Fibroblast of upper back skin (primary cell): ENCODE measurements at regions not wholly inside any gene's neighbourhood (a gene's known extent, or its start where the extent isn't known, plus 50 kb on each side); places are given as distances from the start of the nearest gene placed in this dataset.

Source experiments
- DNase-seq: peaks from one replicate; pipeline ENCODE4 v3.0.0-alpha.2; 2013

DNA sequence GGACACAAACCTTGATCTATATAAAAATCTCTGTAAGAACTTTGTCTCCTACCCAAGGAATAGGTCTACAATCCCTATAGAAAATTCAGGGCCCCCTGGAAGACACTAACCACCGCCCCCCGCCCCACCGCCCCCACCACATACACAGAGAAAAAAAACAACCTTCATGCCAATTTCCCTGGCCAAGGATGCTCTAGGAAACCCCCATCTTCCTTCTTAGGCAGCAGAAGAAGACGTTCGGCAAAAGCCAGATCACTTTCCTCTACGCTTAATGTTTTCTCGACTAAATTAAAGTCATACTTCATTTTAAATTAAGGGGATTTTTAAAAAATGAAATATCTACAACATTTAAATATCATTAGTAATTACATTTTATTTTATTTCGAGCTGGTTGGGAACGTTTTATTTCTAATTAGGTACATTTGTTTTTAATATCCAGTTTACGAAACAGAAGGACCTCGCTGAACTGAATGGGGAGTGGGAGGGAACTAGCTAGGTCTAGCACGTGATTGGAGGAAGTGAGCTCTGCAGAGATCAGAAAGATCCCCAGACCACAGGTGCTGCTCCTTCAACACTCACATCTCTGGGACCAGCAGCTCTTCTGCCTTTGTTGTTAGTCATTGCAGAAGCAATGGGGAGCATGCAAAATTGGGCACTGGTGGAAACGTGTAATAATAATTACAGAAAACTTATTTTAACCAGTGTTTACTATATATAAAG is 472.3 kb downstream of the MN1 start:
- DNase-seq, result no peak

DNA sequence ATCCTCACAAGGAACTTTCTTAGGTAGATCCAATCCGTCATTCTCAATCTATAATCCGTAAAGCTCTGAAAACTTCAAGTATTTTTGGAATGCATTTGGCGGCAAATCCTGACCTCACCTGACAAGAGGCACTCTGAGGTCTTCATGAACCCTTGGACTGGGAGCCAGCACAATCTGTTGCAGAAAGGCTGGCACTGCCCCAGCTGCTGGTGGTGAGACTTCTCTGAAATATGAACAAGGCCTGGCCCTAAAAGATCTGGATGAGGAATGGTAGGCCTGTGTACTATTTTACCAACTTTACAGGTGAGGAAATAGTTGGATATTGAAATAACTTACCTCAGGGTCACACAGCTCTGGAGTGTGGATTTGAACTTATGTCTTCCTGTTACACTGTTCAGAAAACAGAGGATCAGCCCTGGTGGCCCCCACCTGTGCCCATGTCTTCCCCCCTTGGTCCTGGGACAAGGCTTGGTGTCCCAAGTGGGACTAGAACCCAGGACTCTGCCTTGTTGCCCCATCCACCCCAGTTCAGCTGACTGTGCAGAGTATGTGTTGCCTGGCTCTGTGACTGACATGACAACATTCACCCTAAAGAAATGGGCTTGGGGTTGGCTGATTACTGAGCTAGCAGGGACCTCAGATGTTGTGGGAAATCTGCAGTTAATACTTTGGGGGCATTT is 471.4 kb downstream of the MN1 start:
- no peak for DNase-seq

DNA sequence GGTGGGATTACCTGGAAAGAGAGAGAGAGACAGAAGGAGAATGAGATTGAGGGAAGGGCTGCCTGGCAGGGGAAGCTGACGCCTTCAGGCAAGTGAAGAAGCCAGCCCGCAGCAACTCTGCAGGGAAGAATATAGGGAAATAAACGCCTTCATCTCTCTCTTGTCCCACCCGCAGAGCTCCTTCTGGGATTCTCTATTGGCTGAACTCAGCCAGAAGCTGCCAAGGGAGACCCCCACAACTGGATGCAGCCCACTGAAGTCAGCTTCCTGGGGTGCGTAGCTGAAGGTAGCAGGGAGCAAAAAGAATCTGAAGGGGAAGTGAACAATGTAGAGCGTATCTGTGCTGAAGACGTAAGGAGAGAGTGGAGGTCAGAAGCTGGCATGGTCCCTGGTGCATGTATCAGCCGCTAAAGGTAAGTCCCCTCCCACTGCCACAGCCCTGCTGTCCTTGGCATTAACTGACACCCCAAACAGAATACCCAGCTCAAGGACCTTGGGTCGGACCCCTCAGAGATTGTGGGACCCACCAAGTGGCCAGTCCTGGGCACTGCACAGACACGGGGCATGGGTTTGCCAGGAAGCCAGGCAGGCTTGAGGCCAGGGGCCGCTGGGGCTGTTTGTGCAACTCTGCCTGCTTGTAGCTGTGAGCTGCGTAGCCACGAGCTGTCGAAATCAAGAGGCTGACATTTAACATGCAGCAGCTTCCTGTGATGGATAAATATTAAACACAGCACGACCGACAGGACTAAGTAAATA is 469.9 kb downstream of the MN1 start:
- DNase-seq, result peak; percentile 59

DNA sequence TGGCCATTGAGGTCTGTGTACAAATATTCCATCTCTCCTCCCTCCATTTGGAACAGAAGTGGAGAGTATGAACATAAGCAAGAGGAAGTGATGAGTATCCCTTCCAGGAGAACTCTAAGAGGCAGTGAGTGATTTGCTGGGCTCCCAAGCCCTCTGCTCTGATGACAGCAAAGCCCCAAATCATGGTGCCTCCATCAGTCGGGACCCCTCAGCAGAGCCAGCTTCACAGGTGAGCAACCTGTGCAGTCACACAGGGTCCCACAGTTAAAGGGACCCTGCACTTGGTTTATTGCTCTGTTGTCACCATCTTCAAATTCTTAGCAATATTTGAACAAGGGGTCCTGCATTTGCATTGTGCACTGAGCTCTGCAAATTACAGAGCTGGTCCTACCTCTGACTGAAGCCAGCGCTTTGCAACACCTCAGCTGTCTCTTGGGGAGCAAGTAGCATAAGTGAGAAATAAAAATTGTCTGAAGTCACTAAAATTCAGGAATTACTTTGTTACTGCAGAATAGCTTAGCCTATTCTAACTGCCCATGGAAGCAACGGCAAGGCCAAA is 466.4 kb downstream of the MN1 start:
- DNase-seq, result no peak

DNA sequence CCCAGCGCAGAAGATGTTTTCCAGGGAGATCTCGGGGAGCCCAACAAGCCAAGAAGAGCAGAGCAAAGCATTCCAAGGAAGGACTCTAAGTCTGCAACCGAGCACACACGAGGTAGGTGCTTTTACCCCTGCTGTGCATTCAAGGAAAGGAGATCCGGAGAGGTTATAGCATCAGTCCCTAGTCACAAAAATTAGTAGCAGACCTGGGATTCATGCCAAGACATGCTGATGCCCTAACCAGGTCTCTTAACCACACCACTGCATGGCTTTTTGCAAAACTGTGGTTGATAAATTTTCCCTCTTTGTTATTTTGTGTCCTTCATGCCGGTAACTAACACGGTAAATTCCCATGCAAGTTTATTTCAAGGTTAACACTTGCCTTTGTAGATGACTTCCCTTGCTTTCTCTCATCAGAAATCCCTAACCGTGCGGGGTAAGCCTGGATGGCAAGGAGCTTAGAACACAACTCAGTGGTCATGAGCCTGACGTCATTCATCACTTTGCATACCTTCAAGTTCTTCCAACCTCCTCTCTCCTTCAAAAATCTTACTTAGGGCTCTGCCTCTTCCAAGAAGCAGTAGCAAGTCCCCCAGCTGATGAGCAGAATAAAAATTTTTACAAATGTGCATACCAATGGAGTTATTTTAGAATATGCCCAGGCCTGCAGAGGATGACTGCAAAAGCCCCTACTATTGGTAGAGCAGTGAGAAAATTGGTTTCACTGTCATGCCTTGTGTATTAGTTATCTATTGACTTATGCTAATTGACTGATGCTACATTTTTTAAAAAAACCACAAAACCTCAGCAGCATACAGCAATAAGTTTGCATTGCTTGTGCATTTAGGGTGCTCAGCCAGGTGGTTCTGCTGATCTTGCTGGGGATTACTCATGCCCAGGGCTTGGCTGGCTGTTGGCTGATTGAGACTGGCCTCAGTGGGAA is 465.1 kb downstream of the MN1 start:
- DNase-seq, result peak; percentile 94

DNA sequence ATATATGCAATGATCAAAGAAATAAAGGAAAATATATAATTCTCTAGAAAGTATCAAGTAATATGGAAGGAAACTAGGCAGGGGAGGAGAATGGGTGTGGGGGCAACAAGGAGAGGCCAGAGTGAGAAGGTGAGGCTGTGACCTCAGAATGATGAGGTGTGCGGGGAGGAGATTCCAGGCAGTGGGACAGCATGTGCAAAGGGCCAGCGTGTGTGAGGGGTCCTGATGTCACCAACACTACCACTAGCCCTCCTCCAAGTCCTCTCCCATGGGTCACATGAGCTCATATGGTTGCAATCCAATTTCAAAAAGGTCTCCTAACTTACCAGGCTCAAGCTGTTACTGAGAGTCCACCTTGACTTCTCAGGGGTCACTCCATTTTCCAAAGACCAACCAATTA is 463.9 kb downstream of the MN1 start:
- no peak for DNase-seq

DNA sequence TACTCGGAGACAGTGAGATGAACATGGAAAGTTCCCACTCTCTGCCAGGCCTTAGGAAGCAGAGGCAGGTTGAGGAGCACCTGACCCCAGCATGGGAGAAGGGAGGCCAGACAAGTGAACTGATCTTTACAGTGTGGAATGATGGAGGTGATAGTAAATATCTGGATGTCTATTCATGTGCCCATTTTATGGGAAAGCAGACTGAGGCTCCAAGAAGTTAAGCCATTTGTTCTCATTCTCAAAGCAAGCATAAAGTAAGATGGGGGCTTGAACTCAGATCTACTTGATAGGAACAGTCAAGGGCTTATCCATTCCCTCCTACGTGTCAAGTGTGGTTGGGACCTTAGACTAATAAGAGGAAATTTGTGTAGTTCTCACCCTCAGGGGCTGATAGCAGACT is 461.5 kb downstream of the MN1 start:
- no peak for DNase-seq

DNA sequence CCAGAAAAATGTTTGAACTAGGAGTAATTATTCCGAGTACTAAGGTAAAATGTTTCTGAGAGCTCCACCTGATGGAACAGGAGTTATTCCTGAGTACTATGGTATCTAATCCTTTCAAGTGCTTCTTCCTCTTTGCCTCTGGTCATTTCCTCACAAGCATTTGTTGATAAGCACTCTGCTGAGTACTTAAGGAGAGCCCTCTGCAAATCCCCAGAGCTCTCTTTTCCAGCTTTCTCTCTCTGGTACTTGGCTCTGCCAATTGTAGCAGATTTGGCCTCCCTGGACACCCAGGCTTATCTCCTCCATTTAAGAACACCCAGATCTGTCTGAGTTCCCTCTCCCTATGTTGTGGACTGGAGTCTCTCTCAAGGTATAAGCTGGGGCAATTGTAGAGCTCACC is 457.0 kb downstream of the MN1 start:
- no peak for DNase-seq

DNA sequence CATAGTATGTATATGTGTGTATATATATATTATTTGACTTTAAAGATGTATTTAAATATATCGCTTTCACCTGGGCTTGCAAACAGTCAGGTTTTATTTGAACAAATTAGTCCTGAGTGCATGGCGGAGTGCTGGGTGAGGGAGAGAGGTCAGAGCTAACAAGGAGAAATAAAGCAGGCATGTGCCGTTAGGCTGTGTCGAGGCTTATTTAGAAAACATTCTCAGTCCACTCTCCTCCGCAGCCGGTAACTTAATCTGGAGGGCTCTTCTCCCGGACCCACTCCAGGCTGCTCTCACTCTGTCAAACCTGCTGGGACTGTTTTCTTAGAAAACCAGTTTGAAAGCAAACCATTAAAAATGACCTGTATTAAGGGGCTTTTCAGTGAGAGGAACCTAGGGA is 455.9 kb downstream of the MN1 start:
- no peak for DNase-seq

DNA sequence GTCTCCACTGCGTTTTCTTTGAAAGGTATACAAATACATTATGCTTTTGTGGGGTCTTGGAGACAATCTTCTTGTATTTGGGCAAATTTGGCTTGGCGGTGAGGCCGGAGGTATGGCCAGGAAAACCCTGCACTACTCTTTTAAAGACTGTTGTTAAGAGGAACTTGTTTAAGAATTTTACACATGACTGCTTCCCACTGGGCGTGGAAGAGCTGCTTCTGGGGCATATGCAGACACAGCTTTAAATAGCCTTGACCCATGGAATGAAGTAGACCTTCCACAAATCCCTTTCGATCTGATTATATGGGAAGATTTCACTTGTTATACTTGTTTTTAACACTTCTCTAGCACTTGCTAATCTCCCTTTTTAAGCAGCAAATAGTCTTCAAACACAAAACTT is 453.6 kb downstream of the MN1 start:
- no peak for DNase-seq

DNA sequence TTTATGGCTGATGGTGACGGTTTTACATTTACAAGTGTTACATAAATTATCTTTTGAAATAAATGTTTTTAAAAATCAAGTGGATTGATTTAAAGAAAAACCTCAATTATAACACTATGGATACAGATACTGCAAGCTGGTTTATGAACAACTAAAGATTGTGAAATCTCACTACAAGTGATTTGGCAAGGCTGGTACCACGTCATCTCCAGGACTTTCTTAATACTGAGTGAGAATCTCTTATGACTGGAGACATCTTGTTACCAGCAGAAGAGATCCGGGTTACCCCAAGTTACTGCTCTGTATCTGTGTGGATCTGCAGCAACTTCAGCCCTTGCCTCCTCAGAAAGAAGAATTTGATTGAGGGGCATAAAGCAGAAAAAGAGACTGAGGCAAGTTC is 452.9 kb downstream of the MN1 start:
- DNase-seq, result no peak

DNA sequence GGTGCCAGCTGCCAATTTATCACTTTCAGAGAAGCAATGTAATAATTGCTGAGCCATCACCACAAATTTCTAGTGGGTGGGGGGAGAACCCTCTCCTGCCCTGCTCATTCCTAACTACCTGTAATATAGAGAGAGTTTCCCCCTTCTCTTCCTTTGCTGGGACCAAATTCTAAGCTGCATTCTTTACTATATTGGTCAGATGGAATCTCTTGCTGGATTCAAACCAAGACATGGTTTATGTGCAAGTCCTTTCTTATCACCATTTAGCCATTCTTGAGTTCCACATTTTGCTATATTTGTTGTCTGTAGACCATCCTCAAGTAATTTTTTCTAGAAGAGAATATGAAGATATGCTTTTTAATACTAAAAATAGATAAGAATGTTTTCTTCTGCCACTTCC is 452.1 kb downstream of the MN1 start:
- peak; percentile 73 for DNase-seq

DNA sequence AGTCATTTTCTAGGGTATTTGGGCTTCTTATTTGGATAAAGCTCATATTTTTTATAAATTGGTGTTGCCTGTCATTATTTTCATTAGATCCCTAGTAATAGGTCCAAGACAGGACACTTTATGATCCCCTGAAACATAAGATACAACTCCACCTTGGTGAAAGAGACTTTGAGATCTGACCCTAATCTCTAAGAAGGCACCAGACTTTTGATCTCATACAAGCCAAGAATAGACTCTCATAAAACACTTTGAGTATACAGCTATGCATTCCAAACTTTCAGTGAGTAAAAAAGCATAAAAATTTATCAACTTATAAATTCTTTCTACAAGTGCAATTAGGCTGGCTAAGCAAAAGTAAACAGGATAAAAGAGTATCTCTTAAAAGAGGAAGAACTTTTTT is 451.2 kb downstream of the MN1 start:
- no peak for DNase-seq

DNA sequence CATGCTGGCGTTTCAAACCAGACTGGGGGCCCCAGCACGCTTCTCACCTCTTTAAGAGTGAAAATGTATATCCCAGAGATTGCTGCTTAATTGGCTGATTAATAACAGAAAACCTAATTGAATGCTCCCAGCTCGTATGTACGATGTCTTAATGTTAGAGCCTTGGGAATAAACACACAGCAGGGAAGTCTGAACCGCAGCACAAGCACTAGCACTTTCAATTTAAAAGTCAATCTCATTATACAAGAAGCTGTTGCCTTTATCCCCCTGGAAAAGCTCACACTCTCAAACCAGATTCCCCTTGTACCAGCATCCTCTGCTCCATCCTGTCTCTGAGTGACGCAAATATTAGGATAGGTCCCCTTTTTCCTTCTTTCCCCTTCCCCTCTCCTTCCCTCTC is 449.1 kb downstream of the MN1 start:
- no peak for DNase-seq

DNA sequence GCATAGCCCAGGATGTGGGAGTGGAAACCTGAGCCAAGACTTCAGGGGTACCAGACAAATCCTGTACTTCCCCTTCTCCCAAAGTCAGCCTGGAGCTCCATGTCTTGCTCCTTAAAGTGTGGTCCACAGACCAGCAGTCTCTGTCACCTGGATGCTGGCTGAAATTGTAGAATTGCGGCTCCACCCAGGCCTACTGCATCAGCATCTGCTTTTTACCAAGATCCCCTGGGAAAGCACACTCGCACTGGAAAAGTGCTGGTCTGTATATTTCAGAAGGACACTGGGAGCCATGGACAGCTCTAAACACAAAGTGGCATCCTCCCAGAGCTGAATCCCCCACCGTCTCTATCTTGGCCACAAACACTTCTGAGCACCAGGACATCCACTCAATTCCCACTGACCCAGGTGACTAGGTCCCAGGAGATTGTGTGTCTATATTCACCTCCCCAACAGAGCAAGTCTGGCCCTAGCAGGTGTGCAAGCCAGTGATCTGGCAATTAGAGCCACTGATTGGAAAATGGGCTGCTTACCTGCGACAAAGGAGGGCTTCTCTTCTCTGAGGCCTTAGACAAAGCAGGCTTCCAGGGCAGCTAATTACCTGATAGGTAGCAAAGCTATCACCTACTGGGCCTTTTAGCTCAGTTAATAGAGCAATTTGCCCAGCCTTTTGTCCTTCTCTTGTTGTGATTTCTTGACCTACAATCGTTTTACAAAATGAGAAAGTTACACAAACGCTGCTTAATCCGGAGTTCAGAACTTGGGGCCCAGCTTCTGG is 443.3 kb downstream of the MN1 start:
- DNase-seq, result no peak

DNA sequence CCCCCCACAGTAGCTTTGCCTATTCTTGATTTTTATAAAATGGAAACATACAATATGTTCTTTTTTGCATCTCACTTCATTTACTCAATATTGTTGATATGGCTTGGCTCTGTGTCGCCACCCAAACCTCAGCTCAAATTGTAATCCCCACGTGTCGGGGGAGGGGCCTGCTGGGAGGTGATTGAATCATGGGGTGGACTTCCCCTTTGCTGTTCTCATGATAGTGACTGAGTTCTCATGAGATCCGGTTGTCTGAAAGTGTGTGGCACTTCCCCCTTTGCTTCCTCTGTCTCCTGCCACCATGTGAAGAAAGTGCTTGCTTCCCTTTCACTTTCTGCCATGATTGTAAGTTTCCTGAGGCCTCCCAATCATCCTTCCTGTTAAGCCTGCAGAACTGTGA is 431.3 kb downstream of the MN1 start:
- no peak for DNase-seq

DNA sequence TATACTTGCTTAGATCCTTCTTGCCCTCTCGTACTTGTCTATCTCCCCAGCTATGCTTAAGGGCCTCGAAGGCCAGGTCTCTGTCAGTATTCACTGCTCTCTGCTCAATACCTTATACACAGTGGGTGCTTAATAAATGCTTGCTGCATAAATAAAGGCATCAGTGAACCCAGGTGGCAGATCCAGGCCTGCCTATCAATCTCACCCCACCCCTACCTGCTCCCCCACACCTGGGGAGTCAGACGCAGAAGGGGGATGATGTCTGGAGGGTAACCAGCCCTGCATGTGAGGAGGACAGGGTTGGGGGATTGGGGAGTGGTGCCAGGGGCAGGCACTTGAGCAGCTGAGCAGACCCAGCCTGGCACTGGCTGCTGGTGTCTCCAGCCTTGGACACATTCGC is 430.6 kb downstream of the MN1 start:
- no peak for DNase-seq

DNA sequence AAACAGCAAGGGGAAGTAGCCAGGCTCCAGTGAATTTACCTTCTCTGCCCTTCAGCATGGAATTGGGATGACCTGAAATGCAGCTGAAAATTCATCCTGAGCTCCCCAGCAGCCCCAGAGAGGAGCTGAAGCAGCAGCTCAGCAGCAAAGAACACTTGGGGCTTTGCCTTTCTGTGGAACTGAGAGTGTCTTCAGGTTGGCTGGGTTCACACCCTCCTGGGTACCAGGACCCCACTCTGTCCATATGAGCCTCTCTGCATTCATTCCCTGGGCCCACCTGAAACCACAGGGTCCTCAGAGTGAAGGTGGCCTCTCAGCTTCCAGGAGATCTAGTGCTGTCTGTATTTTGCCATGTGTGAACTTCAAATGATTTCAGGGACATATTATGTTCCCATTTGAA is 429.2 kb downstream of the MN1 start:
- no peak for DNase-seq

DNA sequence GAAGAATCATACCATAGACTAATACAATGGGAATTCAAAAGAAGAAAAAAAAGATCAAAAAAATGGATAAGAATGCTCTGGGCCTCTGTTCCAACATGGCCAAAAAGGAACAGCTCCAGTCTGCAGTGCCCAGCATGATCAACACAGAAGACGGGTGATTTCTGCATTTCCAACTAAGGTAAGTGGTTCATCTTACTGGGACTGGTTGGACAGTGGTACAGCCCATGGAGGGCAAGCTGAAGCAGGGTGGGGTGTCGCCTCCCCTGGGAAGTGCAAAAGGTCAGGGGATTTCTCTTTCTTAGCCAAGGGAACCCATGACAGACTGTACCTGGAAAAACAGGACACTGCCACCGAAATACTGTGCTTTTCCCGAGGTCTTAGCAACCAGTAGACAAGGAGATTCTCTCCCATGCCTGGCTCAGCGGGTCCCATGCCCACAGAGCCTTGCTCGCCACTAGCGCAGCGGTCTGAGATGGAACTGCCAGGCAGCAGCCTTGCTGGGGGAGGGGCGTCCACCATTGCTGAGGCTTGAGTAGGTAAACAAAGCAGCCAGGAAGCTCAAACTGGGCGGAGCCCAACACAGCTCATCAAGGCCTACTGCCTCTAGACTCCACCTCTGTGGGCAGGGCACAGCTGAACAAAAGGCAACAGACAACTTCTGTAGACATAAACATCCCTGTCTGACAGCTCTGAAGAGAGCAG is 428.4 kb downstream of the MN1 start:
- DNase-seq, result no peak

DNA sequence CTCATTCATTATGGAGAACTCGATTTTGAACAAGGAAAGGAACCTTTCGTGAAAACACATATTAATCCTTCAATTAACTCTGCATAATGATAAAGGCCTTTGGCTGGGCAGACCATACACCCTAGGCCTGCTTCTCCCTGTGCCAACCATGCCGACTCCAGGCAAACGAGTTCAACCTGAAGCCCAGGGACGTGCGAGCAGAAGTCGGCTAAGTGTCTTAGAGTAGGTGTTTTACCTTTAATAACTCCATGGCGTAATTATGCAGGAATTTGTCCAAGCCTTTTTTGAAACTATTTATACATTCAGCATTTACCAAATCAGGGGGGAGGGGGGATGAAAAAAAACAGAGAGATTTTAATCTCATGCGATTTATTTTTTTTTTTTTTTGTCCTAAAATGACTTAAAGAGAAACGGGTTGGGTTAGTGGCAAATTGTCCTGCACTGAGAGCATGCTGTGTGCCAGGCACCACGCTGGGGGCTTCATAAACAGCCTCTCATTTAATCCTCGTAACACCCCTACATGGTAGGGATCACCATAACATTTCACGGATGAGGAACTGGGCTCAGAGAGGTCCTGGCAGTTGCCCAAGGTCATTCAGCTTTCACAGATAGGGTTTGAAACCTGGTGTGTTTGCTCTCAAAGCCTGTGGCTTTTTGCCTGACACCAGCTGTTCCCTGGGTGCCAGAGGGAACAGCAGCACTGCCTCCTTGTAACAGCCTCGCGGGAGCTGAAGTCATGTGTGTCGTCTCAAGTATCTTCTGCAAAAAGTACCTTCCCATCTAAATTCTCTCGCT is 423.9 kb downstream of the MN1 start:
- no peak for DNase-seq
